ENCODE measurements at regions not wholly inside any gene's neighbourhood (a gene's known extent, or its start where the extent isn't known, plus 50 kb on each side); places are given as distances from the start of the nearest gene placed in this dataset.

DNA sequence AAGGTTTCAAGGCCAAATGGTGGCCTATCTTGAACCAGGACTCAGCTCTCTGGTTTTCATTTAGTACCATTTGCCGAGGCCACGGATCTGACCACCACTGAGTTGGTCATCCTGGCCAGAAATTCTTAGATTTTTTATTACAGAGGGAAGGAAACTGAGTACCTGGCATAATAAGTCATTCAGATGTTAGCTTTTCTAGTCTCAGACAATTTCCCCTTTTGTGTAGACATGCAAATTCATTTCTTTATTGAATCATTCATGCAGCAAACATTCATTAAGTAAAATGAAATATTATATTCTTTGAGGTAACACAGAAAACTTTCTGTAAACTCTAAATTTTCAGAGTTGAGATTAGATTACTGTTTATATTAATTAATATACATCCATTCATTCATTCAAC lies 223.7 kb downstream of the PDCD6IP start:
- TF ChIP-seq EP300 (conservative IDR thresholded peaks at IDR 0.05; ENCODE audit: poor library complexity, severe bottlenecking) = no peak
- TF ChIP-seq, protein P1, sequence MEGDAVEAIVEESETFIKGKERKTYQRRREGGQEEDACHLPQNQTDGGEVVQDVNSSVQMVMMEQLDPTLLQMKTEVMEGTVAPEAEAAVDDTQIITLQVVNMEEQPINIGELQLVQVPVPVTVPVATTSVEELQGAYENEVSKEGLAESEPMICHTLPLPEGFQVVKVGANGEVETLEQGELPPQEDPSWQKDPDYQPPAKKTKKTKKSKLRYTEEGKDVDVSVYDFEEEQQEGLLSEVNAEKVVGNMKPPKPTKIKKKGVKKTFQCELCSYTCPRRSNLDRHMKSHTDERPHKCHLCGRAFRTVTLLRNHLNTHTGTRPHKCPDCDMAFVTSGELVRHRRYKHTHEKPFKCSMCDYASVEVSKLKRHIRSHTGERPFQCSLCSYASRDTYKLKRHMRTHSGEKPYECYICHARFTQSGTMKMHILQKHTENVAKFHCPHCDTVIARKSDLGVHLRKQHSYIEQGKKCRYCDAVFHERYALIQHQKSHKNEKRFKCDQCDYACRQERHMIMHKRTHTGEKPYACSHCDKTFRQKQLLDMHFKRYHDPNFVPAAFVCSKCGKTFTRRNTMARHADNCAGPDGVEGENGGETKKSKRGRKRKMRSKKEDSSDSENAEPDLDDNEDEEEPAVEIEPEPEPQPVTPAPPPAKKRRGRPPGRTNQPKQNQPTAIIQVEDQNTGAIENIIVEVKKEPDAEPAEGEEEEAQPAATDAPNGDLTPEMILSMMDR (IDR thresholded peaks at IDR 0.05; ENCODE audit: poor library complexity, severe bottlenecking) = no peak
- TF ChIP-seq, protein P2, sequence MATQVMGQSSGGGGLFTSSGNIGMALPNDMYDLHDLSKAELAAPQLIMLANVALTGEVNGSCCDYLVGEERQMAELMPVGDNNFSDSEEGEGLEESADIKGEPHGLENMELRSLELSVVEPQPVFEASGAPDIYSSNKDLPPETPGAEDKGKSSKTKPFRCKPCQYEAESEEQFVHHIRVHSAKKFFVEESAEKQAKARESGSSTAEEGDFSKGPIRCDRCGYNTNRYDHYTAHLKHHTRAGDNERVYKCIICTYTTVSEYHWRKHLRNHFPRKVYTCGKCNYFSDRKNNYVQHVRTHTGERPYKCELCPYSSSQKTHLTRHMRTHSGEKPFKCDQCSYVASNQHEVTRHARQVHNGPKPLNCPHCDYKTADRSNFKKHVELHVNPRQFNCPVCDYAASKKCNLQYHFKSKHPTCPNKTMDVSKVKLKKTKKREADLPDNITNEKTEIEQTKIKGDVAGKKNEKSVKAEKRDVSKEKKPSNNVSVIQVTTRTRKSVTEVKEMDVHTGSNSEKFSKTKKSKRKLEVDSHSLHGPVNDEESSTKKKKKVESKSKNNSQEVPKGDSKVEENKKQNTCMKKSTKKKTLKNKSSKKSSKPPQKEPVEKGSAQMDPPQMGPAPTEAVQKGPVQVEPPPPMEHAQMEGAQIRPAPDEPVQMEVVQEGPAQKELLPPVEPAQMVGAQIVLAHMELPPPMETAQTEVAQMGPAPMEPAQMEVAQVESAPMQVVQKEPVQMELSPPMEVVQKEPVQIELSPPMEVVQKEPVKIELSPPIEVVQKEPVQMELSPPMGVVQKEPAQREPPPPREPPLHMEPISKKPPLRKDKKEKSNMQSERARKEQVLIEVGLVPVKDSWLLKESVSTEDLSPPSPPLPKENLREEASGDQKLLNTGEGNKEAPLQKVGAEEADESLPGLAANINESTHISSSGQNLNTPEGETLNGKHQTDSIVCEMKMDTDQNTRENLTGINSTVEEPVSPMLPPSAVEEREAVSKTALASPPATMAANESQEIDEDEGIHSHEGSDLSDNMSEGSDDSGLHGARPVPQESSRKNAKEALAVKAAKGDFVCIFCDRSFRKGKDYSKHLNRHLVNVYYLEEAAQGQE (IDR thresholded peaks at IDR 0.05; ENCODE audit: borderline replicate concordance) = no peak
- TF ChIP-seq EZH2 (IDR thresholded peaks at IDR 0.05; ENCODE audit: borderline replicate concordance, insufficient read depth, low read length, poor library complexity, severe bottlenecking) = no peak
- TF ChIP-seq POLR2AphosphoS5 (IDR thresholded peaks at IDR 0.05) = no peak
- no peak for TF ChIP-seq MXI1 (conservative IDR thresholded peaks at IDR 0.05; ENCODE audit: poor library complexity, severe bottlenecking)
- no peak for TF ChIP-seq TAF1 (IDR thresholded peaks at IDR 0.05; ENCODE audit: low read depth)
- no peak for TF ChIP-seq RAD21 (conservative IDR thresholded peaks at IDR 0.05)

Measured in neural cell (in vitro differentiated cells).